DND-41 (cell line): ENCODE measurements at regions not wholly inside any gene's neighbourhood (a gene's known extent, or its start where the extent isn't known, plus 50 kb on each side); places are given as distances from the start of the nearest gene placed in this dataset.
"Not testable (repeated sequence)": the region's sequence is repeated elsewhere in the genome, so short reads cannot be mapped to it uniquely, and the experiment has no call there.

ENCODE experiments used
- ATAC-seq: fragments of 200-7000 bp; cut with Tn5 transposase; 3 replicates; pipeline ENCODE4 v1.9.1; 2021; ENCODE audit warnings: low read depth; ENCODE audit not compliant: insufficient read depth
- DNase-seq: peaks from one replicate; pipeline ENCODE4 v3.0.0-alpha.2; 2020
- H2AFZ ChIP-seq: 2 replicates; pipeline ENCODE4 v1.6.0; 2012; ENCODE audit warnings: low read depth, low read length
- H3K27ac ChIP-seq: 2 replicates; pipeline ENCODE4 v1.5.1; 2012; ENCODE audit warnings: low read length, inconsistent platforms
- H3K27me3 ChIP-seq: fragments of 200-600 bp; sonication (generic); 2 replicates; pipeline ENCODE4 v1.6.0; 2012; ENCODE audit warnings: low read length, mild to moderate bottlenecking, inconsistent platforms; ENCODE audit not compliant: insufficient read depth, poor library complexity
- H3K36me3 ChIP-seq: 2 replicates; pipeline ENCODE4 v1.5.1; 2012; ENCODE audit warnings: low read length, inconsistent platforms; ENCODE audit not compliant: insufficient read depth
- H3K4me1 ChIP-seq: 2 replicates; pipeline ENCODE4 v1.5.1; 2012; ENCODE audit warnings: mild to moderate bottlenecking, low read length; ENCODE audit not compliant: insufficient read depth
- H3K4me2 ChIP-seq: 2 replicates; pipeline ENCODE4 v1.6.0; 2012; ENCODE audit warnings: mild to moderate bottlenecking, moderate library complexity, low read length, inconsistent platforms; ENCODE audit not compliant: insufficient read depth
- H3K4me3 ChIP-seq, 2 experiments: fragments of 200-600 bp in 1 of 2; shearing (Covaris generic) in 1 of 2; 2 replicates each; pipeline ENCODE4 v1.5.1; 2012 to 2016; ENCODE audit warnings: inconsistent platforms in 2 of 2, low read length in 2 of 2, mild to moderate bottlenecking in 2 of 2, low read depth in 1 of 2, moderate library complexity in 1 of 2
- H3K79me2 ChIP-seq: 2 replicates; pipeline ENCODE4 v1.6.0; 2012; ENCODE audit warnings: low read length, inconsistent platforms; ENCODE audit not compliant: insufficient read depth
- H3K9ac ChIP-seq: 2 replicates; pipeline ENCODE4 v1.6.0; 2012; ENCODE audit warnings: low read depth, mild to moderate bottlenecking, inconsistent platforms, low read length, moderate library complexity
- H3K9me3 ChIP-seq: 2 replicates; pipeline ENCODE4 v1.5.1; 2012; ENCODE audit warnings: low read length, moderate library complexity, mild to moderate bottlenecking, inconsistent platforms; ENCODE audit not compliant: insufficient read depth, severe bottlenecking
- H4K20me1 ChIP-seq: 2 replicates; pipeline ENCODE4 v1.6.0; 2012; ENCODE audit warnings: low read length; ENCODE audit not compliant: insufficient read depth
- EZH2 ChIP-seq: IDR thresholded peaks from 3 replicates; pipeline ENCODE4 v1.6.1; 2012; ENCODE audit warnings: borderline replicate concordance, low read depth, mild to moderate bottlenecking, moderate library complexity, low read length, inconsistent platforms; ENCODE audit not compliant: severe bottlenecking
- TF ChIP-seq, protein P1 (sequence below): IDR thresholded peaks from 2 replicates; pipeline ENCODE4 v1.5.1; 2012; ENCODE audit warnings: borderline replicate concordance, low read length, moderate library complexity, mild to moderate bottlenecking; ENCODE audit not compliant: poor library complexity, severe bottlenecking; ENCODE audit errors: extremely low read depth

DNA sequence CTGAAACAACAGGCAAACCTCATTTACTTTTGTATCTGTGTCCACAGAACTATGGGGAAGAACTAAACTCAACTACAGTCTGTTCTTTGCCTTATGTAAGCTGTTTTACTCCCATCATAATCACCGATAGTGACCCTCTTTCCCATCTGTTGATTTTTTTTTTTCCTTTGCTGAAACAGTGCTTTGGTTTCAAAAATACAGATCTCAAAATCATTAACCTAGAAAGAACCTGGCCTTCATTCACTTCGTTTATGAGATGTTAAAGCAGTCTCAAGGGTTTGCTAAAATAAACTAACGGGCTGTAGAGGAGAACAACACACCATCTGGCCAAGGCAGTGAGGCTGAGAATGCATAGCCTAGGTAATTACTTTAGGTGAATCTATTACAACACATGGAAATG, 706.6 kb upstream of the ZNF608 start:
- DNase-seq, result no peak
- Histone ChIP-seq H3K4me1 (no peaks in the 10 kb centered on the region), H3K27ac (no peak overlapping the region), H3K79me2 (no peaks in the 10 kb centered on the region), H3K27me3 (no peaks in the 10 kb centered on the region), H3K36me3 (no peaks in the 10 kb centered on the region), H3K4me3 (no peak overlapping the region), H3K9ac (no peak overlapping the region), H3K9me3 (peaks cover 9% of the 10 kb centered on the region), H4K20me1 (no peaks in the 10 kb centered on the region), H3K4me2 (no peak overlapping the region), H2AFZ (no peak overlapping the region)
- TF ChIP-seq, protein P1, sequence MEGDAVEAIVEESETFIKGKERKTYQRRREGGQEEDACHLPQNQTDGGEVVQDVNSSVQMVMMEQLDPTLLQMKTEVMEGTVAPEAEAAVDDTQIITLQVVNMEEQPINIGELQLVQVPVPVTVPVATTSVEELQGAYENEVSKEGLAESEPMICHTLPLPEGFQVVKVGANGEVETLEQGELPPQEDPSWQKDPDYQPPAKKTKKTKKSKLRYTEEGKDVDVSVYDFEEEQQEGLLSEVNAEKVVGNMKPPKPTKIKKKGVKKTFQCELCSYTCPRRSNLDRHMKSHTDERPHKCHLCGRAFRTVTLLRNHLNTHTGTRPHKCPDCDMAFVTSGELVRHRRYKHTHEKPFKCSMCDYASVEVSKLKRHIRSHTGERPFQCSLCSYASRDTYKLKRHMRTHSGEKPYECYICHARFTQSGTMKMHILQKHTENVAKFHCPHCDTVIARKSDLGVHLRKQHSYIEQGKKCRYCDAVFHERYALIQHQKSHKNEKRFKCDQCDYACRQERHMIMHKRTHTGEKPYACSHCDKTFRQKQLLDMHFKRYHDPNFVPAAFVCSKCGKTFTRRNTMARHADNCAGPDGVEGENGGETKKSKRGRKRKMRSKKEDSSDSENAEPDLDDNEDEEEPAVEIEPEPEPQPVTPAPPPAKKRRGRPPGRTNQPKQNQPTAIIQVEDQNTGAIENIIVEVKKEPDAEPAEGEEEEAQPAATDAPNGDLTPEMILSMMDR, result no peak
- no peak for TF ChIP-seq EZH2
- no peak for ATAC-seq

DNA sequence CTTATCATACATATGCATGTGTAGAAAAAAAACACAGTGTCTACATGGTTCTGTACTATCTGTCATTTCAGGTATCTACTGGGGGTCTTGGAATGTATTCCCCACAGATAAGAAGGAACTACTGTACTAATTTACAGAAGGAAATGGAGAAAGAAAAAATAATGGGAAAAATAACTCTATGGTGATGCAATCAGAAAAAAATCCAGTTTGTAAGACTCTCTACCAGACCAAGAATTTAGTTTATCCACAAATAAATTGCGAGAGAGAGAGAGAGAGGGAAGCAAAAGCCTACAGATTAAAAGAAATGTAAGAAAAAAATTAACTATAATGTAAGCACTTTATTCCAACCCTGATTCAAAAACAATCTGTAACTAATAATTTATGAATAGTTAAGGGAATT, 708.6 kb upstream of the ZNF608 start:
- H3K27me3 ChIP-seq, result no peaks in the 10 kb centered on the region
- H3K4me1 ChIP-seq, result no peaks in the 10 kb centered on the region
- peaks cover 9% of the 10 kb centered on the region for H3K9me3 ChIP-seq
- no peak overlapping the region for H2AFZ ChIP-seq
- H3K36me3 ChIP-seq, result no peaks in the 10 kb centered on the region
- no peaks in the 10 kb centered on the region for H3K79me2 ChIP-seq
- DNase-seq, result no peak
- H3K4me2 ChIP-seq, result no peak overlapping the region
- no peak overlapping the region for H3K9ac ChIP-seq
- no peaks in the 10 kb centered on the region for H4K20me1 ChIP-seq
- no peak overlapping the region for H3K27ac ChIP-seq
- no peak for TF ChIP-seq EZH2
- TF ChIP-seq, protein P1, result no peak
- H3K4me3 ChIP-seq, result no peak overlapping the region
- no peak for ATAC-seq

DNA sequence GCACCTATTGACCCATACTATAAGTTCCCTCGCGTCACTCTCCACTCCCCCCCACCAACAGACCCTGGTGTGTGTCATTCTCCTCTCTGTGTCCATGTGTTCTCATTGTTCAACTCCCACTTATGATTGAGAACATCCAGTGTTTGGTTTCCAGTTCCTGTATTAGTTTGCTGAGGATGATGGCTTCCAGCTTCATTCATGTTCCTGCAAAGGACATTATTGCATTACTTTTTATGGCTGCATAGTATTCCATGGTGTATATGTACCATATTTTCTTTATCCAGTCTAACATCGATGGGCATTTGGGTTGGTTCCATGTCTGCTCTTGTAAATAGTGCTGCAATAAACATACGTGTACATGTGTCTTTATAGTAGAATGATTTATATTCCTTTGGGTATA, 709.6 kb upstream of the ZNF608 start:
- H3K4me1 ChIP-seq, H3K9me3 ChIP-seq, H3K4me2 ChIP-seq, ATAC-seq, H3K9ac ChIP-seq, H3K36me3 ChIP-seq, H4K20me1 ChIP-seq, H3K79me2 ChIP-seq, H2AFZ ChIP-seq, H3K27me3 ChIP-seq, DNase-seq, H3K27ac ChIP-seq, H3K4me3 ChIP-seq: not testable (repeated sequence)

DNA sequence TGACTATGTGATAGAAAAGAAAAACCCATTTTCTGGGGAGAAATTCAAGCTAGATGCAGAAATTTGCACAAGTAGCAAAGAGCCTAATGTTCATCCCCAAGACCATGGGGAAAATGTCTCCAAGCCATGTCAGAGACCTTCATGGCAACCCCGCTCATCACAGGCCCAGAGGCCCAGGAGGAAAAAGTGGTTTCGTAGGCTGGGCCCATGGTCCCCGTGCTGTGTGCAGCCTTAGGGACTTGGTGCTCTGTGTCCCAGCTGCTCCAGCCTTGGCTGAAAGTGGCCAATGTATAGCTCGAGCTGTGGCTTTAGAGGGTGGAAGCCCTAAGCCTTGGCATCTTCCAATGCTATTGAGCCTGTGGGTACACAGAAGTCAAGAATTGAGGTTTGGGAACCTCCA, 711.2 kb upstream of the ZNF608 start:
- TF ChIP-seq, protein P1, result no peak
- no peak for TF ChIP-seq EZH2
- Histone ChIP-seq H3K9ac (no peak overlapping the region), H3K4me1 (peaks cover 7% of the 10 kb centered on the region), H3K4me2 (no peak overlapping the region), H3K27me3 (no peaks in the 10 kb centered on the region), H2AFZ (no peak overlapping the region), H3K9me3 (peaks cover 9% of the 10 kb centered on the region), H4K20me1 (no peaks in the 10 kb centered on the region), H3K27ac (no peak overlapping the region), H3K36me3 (no peaks in the 10 kb centered on the region), H3K79me2 (no peaks in the 10 kb centered on the region), H3K4me3 (no peak overlapping the region)
- ATAC-seq, result no peak
- no peak for DNase-seq

DNA sequence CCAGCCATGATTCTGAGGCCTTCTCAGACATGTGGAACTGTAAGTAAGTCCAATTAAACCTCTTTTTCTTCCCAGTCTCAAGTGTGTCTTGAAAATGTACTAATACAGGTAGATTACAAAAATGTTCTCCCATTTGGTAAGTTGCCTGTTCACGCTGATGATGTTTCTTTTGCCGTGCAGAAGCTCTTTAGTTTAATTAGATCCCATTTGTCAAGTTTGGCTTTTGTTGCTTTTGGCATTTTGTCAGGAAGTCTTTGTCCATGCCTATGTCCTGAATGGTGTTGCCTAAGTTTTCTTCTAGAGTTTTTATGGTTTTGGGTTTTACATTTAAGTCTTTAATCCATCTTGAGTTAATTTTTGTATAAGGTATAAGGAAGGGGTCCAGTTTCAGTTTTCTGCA, 712.5 kb upstream of the ZNF608 start:
- H3K27ac ChIP-seq, H3K9ac ChIP-seq, H3K9me3 ChIP-seq, H3K27me3 ChIP-seq, H3K4me3 ChIP-seq, ATAC-seq, H2AFZ ChIP-seq, H3K79me2 ChIP-seq, H3K4me2 ChIP-seq, H4K20me1 ChIP-seq, H3K4me1 ChIP-seq, DNase-seq, H3K36me3 ChIP-seq: not testable (repeated sequence)
